DMS153 treated with DMSO at 0.1 percent for 48 hours (cell line): ENCODE measurements at regions not wholly inside any gene's neighbourhood (a gene's known extent, or its start where the extent isn't known, plus 50 kb on each side); places are given as distances from the start of the nearest gene placed in this dataset.
A peak's percentile ranks its signal among the peaks of the same experiment; 100 is the strongest.

ENCODE experiments used
- DNase-seq: peaks from one replicate; lab custom pipeline; 2025; ENCODE audit not compliant: unreplicated experiment; lab: John Stamatoyannopoulos, UW

DNA sequence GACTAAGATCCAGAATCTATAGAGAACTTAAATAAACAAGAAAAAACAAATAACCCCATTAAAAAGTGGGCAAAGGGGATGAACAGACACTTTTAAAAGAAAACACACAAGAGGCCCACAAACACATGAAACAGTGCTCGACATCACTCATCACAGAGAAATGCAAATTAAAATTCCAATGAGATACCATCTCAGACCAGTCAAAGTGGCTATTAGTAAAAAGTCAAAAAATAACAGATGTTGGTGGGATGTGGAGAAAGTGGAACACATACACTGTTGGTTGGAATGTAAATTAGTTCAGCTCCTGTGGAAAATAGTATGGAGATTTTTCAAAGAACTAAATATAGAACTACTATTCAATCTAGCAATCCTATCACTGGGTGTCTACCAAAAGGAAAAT is 143.1 kb downstream of the IFI44 start:
- no peak for DNase-seq

DNA sequence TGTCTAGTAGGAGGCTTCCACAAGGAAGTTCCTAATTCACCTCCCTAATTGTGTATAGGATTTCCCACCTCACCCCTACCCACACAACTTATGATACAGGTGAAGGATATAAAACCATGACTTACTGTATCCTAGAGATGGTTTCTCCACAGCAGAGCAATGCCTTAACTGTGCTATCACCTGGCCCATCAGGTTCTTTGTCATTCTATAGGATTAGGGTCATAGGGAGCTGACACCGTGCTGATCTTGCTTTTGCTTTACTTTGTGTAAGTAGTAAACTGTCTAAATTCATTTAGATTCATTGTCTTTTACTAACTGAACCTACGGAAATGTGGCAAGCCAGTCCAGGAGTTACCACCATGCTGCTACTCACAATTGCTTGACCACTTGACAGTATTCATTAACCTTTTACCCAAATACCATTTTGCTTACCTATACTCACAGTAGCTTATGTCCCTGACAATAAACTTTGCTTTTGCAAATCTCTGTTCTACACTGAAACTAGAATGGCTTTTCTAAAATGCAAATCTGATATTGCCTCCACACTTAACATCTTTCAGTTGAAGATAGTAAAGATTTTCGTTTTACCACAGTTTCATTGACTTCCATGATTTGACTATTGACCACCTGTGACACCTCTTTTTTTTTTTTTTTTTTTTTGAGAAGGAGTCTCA is 147.6 kb downstream of the IFI44 start:
- no peak for DNase-seq

DNA sequence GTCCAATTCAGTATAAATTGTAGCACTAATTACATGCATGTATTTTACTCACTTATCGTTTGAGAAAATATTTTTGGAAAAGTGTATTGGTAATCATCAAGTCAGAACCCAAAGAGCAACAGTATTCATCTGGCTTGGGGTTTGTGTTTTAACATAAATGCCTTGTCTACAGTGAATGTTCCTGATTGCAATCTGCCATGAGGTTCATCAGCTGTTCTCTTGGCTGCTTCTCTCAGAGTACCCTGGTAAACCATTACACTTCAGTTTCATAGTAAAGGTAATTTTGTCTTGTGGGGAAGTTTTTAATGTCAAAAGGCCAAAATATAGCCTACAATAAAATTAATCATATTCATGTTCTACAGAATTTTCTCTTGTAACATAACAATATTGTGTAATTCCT is 150.3 kb downstream of the IFI44 start:
- no peak for DNase-seq

DNA sequence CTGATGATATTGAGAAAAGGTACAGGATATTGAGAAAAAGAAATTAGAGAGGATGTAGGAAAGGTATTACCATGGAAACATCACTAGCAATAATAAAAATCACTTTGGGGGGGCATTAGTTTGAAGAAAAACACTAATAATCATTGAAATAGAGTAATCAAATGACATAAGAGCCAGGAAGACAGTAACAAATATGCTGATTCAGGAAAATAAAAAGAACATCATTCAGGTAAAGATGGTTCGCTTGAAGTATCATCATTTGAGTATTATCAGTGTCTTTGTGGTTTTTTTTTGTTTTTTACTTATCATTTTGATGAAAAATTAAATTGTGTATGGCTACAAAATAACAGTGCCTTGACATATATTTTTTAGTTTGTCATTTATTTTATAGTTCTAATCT is 164.5 kb downstream of the IFI44 start:
- no peak for DNase-seq

DNA sequence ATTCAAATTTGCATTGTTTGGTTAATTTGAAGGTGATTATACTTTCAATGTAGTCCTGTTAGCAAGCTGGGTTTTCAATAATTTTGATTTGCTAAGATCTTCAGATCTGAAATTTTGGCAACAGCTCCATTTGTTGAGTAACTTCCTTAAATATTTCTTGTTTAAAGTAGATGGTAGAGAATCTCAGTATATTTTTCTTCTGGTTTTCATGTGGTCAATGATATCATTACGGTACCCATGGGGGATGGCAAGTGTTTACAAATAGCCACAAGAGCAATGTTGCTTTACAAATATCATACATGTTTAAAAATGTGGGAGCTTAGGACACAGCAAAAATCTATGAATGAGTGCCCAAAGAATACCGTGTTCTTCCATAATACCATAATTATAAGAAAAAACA is 175.9 kb downstream of the IFI44 start:
- DNase-seq, result no peak

DNA sequence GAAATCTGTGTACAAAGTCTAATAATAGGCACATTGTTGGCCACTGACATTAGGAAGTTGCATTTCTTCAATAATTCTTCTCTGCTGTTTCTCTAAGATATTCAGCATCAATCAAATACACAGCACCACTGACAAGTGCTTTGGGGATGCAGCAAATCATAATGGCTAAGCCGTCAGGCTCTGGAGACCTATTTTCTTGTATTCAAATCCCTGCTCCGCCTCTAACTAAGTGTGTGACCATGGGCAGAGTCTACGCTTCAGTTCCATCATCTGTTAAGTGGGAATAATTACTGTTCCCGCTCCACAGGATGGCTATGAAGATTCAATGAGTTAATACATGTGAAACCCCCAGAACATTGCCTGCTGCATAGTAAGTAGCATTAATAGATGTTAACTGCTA is 176.9 kb downstream of the ADGRL4 start:
- DNase-seq, result no peak

DNA sequence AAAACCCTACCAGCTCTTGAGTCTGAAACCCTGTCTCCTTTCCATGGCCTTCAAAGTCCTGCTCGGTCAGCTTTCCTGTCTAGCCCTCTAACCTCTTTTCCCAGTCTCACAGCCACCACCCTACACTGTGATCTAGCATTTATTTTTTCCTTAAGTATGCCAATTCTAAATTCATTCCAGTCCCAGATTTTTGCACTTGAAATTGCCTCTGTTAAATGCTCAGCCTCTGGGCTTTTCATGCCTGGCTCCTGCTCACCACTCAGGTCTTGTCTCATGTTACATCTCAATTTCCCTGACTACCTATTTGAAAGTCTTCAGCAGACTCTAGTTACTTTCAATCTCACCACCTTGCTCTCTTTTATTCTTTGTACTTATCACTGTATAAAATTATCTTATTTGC is 176.2 kb downstream of the ADGRL4 start:
- no peak for DNase-seq

DNA sequence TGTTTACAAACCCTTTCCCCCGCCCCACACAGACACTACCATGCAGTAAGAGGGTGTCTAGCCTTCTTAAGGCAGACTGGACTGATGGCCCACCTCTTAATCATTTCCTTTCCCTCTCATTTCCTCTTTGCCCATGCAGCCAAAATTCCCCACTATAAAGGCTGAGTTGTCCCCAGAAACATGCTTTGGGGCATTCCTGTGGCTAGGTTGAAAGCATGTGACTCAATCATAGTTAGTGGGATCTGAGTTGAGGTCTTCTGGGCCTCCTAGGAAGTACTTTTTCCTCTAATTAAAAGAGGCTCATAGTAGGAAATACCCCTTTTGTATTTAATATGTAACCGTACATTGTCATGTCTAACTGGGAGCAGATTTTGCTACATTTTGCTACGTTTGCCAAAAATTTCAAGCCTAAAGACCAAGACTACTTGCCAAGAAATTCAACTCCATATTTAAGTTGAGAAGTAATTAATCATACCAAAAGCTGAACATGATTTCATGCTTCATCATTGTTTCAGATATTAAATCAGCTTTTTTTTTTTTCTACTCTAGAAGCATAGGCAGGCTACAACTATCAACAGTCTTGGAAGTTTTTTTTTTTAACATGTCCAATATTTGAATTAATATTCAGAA is 174.7 kb downstream of the ADGRL4 start:
- DNase-seq, result no peak

DNA sequence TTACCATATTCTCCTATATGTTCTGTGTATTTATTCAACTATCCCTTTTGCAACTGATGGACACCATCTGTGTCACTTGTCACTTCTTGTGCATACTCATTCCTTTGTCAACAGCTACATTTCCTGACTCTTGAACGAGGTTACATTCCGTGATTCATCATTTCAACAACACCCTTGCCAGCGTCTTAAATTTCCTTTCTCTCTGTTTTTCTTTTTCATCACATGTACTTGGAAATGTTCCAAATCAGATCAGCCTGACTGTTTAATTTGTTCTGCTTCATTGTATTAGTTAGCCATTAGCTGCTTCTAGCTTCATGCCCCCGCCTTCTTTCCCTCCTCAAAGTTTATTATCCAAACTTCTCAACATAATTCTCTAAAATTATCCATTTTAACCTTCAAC is 173.0 kb downstream of the ADGRL4 start:
- no peak for DNase-seq

DNA sequence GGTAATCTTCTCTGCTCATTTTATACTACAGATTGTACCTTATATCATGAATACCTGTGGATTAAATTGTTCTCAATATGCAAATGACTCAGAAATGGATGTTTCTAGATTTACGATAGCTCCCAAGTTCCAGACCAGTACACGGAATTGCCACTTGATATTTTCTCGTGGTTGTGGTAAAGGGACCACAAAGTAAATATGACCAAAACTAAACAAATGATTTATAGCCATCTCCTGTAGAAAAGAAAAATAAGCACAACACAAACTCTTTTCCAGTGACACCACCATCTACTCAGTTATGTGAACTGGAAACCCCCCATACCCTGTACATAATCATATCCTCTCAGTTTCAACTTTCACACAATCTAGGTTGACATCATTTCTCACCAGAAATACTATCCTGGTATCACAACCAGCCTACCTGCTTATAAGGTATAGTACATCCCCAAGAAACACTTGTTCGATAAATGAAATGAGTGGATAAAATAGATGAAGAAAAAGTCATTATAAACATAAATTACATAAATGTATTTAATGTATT is 172.3 kb downstream of the ADGRL4 start:
- DNase-seq, result no peak

DNA sequence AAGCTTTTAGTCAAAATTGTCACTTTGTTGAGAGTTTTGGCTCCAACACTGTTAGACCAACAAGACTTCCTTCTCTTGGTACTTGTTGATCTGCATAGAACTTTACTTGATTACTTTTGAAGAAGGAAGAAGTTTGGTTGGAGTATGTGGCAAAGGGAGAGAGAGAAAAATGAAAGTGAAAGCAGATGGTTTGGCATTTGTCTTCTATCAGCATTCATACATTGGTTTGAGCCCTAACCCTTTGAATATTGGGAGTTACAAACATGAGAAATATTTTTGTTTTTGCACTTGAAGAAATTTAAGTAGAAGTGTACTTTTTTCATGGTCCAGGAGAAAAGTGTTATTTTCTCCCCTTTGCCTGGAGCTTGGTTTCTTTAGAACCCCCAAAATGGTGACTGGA is 169.8 kb downstream of the ADGRL4 start:
- no peak for DNase-seq

DNA sequence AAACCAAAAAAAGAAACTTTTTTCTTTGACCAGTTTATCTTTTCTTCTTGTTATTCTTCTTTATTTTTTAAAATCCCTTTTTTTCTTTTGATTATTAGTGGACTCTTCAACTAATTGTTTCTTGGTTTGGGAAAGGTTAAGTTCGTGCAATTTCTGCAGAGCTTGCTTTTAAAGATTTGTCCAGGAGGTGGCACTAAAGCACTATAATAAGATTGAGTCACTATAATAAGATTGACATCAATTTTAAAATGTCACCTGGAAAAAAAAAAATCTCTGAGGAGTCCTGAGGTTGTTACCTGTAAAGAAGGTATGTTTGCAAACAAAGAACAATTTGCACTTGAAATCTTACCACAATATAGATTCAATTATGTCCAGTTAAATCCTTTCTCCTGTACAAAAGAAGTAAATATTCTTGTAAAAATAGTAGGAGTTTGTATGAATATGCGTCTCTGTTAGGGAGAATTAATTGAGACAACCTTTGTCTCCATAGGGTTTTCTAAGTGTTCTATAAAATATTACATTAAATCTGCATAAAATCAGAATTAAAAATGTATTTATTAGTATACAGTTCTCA is 166.7 kb downstream of the ADGRL4 start:
- peak; percentile 26 for DNase-seq
